ENCODE measurements at regions not wholly inside any gene's neighbourhood (a gene's known extent, or its start where the extent isn't known, plus 50 kb on each side); places are given as distances from the start of the nearest gene placed in this dataset.

DNA sequence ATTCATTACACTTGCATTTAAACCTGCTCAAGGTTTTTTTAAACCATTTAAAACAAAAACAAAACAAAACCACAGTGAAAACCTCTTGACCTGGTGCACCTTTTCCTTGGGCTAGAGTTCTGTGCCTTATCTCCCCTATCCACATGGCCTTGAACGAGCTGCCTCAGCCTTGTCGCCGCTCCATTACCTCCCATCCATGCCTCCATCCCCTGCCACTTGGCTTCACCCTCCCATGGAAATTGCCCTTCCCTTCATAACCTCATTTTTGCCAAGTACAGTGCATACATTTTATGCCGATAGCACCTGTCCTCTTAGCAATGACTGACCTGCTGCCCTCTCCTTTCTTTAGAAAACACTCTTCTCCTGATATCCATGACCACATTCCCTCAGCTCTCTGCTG is 188.6 kb upstream of the ASIC2 start:
- DNase-seq: no peak

DNA sequence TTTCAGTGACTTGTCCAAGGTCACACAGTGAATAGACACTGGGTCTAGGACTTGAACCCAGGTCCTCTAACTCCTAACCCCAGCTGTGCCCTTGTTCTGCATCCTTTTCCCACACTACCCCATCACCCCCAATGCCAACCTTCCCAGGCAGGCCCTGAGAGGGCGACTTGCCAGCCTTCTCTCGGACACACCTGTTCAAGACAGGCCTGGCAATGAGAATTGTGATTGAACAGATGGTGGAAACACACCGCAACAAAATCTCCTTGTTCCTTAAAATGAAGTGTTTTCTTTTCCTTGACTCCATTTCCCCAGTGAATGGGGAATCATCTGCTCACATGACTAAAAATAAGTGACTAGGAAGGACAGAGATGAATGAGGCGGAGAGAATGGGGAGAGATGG is 189.5 kb upstream of the ASIC2 start:
- no peak for DNase-seq

DNA sequence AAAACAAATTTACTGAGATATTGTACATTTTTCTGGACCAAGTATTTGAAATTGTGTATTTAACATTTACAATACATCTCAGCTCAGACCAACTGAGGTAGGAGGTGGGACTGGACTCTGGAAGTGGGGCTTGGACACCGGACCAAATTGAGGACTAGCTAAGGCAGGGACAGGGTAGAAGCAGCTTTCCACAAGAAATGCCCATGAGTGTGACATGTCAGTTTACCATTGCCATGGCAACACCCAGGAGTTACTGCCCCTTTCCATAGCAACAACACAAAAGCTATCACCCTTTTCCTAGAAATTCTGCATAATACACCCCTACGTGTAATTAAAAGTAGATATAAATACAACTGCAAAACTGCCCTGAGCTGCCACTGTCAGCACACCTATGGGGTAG is 191.5 kb upstream of the ASIC2 start:
- DNase-seq: no peak

DNA sequence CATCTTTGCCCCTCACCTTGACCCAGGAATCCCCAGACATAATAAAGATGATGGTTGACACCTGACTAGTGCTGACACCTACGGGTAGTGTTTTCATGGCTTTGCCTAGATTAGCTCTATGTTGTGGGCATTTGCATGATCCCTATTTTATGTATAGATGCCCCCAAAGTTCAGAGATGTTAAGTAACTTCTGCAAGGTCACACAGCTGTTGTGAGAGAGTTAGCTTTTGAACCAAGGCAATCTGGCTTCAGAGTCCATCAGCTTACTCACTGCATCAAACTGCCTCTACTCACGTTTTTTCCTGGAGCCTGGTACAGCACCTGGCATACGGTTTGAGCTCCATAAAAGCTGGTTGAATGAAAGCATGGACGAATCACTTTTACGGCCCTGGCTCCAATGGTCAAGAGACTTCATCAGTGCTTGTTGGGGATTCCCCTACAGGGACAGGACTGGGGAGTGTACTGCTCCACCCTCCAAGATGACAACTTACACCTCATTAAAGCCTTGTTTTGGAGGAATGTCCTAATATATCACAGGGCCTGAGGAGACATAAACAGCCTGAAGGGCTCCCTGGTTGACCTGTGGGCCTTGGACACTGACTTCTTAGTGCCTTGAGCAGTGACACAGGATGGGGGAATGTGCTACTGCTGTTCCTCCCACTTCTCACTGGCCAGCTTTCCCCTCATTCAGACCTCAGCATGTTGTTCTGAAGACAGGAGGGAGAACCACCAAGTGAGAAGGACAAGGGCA is 193.2 kb upstream of the ASIC2 start:
- DNase-seq: no peak

DNA sequence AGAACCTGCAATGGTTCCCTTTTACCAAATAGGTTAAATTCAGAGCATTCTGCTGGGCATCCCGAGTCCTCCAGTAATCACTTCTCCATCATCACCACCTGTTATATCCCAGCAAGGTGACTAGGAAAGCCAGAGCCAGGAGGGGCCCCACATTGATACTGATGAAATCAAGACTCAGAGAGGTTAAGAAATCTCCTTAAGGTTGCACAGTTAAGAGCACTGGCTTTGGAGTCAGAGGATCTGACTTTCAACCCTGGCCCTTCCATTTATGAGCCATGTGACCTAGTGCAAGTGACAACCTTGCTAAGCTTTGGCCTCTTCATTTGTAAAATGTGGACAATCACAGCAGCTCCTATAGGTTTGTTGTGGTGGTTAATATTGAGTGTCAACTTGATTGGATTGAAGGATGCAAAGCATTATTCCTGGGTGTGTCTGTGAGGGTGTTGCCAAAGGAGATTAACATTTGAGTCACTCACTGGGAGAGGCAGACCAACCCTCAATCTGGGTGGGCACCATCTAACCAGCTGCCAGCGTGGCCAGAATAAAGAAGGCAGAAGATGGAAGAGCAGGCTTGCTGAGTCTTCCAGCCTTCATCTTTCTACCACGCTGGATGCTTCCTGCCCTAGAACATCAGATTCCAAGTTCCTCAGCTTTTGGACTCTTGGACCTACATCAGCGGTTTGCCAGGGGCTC is 194.2 kb upstream of the ASIC2 start:
- no peak for DNase-seq

DNA sequence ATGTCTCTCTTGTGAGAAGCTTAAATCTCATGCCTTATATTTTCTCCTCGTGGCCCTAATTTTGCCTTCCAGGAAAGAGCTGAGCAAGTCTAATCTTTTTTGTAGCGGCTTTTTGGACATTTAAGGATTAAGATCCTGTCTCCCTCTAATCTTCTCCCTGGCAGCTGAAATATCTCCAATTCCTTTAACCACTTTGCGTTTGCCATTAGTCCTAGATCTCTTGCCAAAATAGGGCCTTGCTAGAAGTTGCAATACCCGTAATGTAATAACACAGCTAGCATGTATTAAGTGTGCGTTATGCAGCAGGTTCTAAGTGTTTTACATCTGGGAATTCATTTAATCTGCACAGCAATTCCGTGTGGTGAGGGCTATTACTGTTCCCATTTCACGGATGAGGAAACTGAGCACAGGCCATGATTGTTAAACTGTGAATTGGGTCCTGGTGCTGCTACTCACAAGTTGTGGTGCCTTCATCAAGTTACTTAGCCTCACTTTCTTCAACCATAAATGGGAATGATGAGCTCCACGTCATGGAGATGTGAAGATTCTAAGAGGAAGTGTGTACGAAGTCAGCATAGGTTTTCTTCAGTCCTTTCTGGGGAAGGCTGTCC is 198.9 kb upstream of the ASIC2 start:
- no peak for DNase-seq

DNA sequence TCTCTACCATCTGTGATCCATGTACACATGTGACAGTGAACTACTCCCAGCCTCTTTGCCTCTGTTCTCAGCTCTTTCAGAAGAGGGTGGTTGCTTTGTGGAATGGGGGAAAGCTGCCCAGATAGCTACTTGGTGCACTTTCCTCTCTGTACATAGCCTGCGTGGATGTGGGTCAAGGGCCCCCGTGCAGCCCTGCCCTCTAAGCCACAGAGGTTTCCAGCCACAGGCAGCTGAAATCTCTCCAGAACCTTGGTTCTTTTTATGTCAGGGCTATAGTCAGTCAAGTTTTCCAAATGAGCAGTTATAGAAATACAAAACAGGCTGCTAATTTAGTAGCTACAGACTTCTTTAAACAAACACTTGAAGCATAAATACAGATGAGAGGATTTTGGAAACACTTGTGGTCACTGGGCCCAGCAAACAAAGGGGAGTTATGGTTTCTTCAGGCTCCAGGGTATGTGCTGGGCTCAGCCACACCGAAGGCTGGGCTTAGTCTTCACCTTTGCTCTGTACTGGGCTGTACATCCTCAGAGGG is 199.7 kb upstream of the ASIC2 start:
- DNase-seq: no peak

DNA sequence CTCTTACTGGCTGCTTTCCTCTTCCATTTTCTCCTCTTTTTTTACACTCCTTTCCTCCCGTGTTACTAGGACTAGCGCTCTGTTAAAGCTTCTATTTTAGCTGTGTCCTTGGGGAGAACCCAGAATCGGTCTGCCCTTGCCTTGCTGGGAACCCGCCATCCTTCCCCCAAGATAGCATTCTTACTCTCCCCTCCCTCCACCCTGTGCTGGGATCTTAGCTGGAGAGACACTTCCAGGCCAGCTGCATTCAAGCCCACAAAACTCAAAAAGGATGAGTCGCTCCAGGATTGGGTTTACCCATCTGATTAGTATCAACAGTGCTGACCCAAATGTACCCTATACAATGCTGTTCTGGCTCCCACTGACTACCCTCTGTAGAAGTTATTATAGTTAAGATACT is 200.5 kb upstream of the ASIC2 start:
- no peak for DNase-seq

DNA sequence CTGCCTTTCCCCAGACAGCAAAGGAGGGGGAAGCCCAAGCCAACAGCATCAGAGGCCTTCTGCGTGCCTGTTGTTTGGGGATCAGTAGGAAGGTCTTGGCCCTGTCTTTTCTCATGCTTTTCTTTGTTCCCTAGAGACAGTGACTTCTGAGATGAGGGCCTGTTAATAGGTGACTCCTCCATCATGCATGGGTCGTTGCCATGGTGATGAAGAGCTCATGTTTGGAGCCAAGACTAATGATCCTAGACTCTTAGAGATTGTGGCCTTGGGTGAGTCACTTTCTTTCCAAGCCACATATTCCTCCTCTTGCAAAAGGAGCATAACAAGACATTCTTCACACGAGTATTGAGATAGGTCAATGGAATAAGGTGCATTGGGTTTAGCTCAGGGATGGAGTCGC is 201.1 kb upstream of the ASIC2 start:
- no peak for DNase-seq

DNA sequence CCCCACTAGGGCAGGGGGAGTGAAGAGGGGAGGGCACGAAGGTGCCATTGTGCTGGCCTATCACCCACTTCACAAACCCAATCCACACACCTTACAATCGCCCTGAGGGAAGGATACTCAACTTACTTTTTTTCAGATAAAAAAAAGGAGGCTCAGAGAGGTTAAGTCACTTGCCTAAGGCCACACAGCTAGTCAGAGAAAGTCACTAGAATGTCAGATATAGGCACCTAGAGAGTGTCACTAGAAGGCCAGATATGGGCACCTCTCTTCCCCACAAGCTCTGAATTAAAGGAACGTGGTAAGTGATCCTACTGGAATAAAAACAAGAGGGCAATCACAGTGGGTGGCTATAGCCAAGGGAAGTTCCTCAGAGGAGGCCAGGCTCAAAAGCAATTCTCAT is 204.5 kb upstream of the ASIC2 start:
- no peak for DNase-seq

DNA sequence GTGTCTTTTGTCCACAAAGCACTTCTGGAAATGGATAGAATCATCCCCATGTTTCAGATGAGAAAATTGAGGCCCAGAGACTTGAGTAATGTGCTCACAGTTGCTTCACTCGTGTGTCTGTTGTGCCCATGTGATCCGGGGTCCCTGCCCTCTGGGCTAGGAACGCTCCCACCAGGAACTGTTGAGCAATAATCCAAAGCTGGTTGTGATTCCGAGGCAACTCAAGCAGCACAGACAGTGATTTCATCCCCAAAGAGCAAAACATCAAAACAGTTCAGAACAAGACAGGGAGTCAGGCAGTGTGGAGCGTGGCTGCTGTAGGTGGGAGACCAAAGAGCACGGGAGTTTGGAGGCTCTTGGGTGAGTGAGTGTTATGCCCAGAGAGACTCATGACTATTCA is 205.0 kb upstream of the ASIC2 start:
- DNase-seq: no peak

DNA sequence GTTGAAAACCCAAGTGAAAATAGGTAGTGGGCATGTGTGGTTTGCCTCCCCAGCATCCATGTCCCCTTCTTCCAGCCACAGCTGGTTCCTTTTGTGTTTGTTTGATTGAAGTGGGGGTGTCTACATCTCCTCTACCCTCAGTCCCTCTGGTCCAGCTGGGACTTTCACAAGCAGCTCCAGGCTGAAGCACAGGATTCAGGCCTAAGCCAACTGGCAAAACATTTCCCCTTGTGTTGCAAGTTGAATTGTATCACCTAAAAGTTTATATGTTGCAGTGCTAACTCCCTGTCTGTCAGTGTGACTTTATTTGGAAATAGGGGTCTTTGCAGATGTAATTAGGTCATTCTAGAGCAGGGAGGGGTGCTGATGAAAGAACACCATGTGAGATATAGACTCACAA is 205.9 kb upstream of the ASIC2 start:
- no peak for DNase-seq

DNA sequence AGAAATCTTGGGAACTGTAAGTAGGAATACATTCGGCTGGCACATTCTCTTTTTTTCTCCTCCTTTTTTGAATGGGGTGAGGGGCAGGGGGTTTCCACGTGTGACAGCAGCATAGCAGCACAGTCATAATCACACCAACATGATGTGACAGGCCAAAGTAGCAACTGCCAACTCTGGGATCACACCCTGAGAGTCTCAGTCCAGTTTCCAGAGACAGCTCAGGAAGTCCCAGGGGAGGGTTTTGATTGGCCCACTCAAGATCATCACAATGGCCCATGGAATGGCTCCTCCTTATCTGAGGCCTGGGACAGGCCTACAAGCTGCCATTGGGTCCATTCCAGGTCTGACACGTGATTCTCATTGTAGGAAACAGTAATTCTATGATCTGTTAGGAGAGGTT is 207.1 kb upstream of the ASIC2 start:
- no peak for DNase-seq

DNA sequence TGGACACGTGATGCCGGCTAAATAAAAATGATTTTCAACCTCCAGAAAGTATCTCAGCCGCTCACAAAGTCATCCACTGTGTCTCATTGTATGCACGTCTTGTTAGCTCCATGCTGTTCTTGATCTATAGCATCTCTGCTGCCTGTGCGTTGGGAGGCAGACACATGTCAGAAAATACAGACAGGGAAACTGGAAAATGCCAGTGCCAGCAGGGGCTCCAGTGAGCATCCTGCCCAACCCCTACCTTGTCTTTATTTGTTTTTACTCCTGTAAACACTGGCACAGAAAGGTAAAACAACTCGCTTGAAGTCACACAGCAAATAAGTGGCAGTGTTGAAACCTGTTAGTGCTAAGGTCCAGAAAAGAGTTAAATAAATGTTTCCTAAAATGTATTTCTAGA is 208.1 kb upstream of the ASIC2 start:
- DNase-seq: no peak

DNA sequence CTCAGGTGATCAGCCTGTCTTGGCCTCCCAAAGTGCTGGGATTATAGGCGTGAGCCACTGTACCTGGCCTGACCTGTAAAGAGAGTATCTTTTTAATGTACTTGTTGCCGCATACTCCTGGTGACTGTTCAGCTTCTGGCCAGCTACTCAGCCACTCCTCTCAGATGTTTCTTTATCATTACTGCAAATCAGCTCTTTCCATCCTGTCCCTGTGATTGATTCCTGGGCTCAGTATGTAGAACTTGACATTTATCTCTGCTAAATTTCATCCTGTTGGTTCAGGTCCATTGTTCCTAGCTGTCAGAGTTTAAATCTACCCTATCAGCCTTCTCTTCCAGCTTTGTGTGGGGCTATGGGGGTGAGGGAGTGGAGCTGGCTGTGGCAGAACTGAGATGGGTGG is 211.5 kb upstream of the ASIC2 start:
- no peak for DNase-seq

DNA sequence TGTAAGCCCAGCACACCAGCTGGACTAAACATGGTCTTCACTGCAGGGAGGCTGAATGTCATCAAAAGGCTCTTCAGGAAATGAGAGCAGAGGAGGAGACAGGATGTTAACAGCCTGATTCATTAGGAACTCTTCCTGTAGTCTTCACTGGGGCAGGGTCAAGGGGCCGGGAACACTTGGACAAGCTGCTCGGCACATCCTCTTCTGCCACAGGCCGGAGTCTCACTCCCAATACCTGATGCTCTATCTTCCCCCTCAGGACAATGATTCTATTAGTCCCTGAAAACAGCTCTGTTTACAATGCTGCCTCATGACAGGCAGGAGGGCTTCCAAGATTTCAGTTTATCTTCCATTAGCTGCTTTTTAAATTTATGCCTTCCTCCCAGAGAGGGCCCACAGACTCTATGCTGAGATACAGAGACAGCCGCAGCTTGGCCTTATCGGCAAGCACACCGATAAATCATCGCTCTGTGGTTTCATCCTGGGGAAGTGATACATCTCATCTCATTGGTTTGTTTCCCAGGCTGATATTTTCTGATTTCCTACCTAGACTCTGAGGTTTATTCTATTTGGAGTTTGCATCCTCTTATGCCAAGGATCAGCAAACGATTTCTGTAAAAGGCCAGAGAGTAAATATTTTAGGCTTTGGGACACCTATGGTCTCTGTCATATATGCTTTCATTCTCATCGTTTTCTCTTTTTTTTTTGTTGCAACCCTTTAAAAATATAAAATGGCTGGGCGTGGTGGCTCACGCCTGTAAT is 214.0 kb upstream of the ASIC2 start:
- DNase-seq: no peak

DNA sequence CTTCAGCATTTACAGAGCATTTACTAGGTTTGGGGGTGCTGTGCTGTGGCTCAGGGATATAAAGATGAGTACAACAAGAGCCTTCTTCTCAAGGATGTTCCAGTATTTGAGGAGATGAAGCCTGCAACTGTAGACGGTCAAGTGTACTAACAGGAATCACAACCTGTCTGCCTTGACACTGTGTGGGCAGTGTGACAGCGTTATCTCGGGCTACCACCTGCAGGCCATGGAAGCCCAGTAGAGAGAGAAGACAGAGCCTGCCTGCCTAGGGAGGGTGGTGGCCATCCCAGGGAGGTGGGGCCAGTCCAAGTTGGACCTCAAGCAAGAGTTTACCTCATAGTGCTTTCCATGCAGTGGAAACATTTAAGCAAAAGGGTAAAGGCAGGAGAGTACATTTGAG is 215.1 kb upstream of the ASIC2 start:
- DNase-seq: no peak

DNA sequence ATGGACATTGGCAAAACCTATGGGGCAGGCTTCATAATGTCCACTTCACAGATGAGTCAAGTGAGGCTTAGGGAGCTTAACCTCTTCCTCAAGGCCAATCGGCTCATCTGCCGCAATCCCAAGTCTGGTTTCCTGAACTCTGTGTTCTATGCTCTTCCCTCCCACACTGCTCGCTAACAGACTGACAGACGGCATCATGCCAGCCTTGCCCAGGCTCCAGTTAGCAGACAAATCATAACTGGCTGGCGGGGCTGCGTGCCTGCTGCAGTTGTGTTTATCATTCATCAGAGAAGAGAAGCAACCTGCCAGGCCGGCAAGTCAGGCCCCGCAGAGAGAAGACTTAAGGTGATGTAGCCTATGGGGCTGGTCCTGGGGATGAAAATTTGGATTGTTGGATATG is 216.2 kb upstream of the ASIC2 start:
- DNase-seq: no peak

DNA sequence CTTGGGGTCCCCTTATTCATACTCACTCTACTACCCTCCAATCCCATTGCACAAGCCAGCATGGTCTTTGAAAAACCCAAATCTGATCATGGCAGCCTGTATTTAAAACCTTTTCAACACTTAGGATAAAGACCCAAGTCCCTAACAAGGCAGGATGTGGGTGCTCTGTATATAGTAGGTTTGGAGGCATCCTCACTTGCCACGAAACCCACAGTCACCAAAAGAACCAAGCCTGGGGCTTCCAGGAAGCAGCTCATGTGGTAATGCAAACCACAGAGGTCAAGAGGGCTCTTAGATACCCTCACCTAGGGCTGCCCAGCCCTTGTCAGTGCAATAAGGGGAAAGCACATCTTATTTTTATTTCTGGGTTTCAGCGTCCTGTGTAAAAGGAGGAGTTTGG is 218.6 kb upstream of the ASIC2 start:
- no peak for DNase-seq

DNA sequence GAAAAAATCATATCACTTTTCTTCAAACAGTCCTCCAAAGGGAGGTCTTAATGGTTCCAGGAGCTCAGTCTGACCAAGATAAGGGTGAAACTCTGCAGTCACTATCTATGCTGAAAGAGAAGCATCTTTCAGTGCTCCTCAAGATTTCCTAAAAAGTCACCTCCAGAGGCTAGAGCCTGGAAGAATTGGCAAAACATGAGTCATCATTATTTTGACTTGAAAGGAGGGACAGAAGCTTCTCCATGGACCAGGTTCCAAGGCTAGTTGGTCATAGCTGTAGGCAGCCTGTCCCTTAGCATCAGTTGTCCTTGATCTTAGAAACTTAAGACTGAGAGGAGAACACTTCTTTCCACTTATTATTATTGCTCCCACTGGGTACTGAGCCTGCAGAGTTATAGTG is 219.0 kb upstream of the ASIC2 start:
- DNase-seq: no peak

DNA sequence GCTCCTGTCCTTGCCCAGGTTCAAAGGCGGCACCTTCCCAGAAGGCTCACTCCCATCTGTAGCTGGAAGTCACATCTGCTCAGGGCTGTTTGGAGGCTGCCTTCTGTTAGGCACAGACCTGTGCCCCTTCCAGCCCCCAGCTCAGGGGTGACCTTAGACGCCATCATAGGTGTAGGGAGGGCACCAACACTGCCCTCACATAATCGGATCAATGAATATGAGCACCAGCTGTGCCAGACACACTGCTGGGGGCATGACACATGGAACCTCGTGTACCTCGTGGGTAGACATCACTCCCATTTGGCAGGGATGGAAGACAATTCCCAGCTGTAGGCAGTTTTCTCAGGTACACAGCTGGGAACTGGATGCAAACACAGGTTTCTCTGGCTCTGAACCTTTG is 220.7 kb upstream of the ASIC2 start:
- DNase-seq: no peak

DNA sequence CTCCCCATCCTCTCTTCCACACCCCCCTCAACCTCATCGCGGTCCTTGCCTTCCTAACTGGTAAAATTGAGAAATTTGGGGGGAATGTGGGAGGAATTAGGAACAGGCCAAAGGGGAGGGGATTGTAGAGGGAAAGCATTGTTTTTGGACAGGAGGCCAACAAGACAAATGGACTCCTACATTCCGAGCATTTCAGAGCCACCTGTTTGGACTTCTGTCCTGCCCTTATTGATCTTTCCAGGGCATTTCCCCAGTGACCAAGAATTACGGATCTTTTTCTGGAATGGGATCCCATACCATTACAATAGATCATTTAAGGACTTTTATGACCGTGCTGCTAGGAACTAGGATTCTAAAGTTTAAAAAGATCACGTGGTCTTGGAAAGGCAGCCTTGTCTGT is 221.3 kb upstream of the ASIC2 start:
- no peak for DNase-seq

DNA sequence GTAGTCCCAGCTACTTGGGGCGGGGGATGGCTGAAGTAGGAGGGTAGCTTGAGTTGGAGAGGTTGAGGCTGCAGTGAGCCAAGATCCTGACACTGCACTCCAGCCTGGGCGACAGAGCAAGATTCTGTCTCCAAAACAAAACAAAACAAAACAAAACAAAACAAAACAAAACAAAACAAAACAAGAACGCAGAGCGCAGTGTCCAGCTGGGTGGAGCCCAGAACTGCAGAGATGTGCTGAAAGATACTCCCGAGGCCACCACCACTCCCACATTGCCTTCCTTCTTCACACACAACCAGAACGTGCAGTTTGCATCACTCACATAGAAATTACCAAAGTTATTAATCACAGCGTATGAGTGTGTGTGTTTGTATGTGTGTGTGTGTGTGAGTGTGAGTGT is 222.9 kb upstream of the ASIC2 start:
- no peak for DNase-seq

DNA sequence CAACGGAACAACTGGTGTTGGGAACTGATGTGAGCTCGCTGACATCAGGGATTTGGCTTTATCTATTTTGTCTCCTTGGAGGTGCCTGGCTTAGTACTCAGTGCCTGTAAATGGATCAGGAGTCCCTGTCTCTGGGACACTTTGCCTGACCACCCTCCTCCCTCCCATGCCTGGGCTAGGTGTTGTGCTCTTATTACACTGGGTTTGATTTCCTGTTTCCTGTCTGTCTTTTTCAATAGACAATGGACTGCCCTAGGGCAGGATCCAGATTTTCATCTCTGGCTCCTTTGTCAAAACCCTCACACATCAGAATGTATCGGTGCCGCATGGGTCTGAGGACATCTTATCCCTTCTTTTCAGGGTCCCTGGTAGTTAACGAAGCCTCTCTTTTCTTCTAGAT is 223.6 kb upstream of the ASIC2 start:
- no peak for DNase-seq
